NAMALWA (cell line): ENCODE measurements at regions not wholly inside any gene's neighbourhood (a gene's known extent, or its start where the extent isn't known, plus 50 kb on each side); places are given as distances from the start of the nearest gene placed in this dataset.

ENCODE experiments used
- DNase-seq: peaks from one replicate; pipeline ENCODE4 v3.0.0-alpha.2; 2015; ENCODE audit warnings: low spot score

GRCh38 chr10:78272329-78272728 lies 238.7 kb downstream of the RPS24 start:
- no peak for DNase-seq

GRCh38 chr10:78274491-78274890 lies 240.8 kb downstream of the RPS24 start:
- DNase-seq: no peak

- DNase-seq: no peak
Measured at GRCh38 chr10:78276139-78276538, 242.5 kb downstream of the RPS24 start.

GRCh38 chr10:78277314-78278057 lies 243.8 kb downstream of the RPS24 start:
- DNase-seq: no peak

- DNase-seq: no peak
Measured at GRCh38 chr10:78278058-78278404, 244.4 kb downstream of the RPS24 start.

- DNase-seq: no peak
Measured at GRCh38 chr10:78279756-78280155, 246.1 kb downstream of the RPS24 start.

- no peak for DNase-seq
Measured at GRCh38 chr10:78280604-78281003, 246.9 kb downstream of the RPS24 start.

- no peak for DNase-seq
Measured at GRCh38 chr10:78281627-78282026, 248.0 kb downstream of the RPS24 start.

GRCh38 chr10:78283069-78283682 lies 249.5 kb downstream of the RPS24 start:
- no peak for DNase-seq

GRCh38 chr10:78284381-78284780 lies 250.7 kb downstream of the RPS24 start:
- no peak for DNase-seq

- no peak for DNase-seq
Measured at GRCh38 chr10:78285226-78285625, 251.6 kb downstream of the RPS24 start.

- DNase-seq: no peak
Measured at GRCh38 chr10:78286186-78286585, 252.5 kb downstream of the RPS24 start.

- no peak for DNase-seq
Measured at GRCh38 chr10:78286668-78287067, 253.0 kb downstream of the RPS24 start.

GRCh38 chr10:78287618-78288017 lies 254.0 kb downstream of the RPS24 start:
- DNase-seq: no peak

- no peak for DNase-seq
Measured at GRCh38 chr10:78288663-78289062, 255.0 kb downstream of the RPS24 start.

- no peak for DNase-seq
Measured at GRCh38 chr10:78290131-78290750, 256.6 kb downstream of the RPS24 start.

GRCh38 chr10:78291722-78292121 lies 258.1 kb downstream of the RPS24 start:
- no peak for DNase-seq

GRCh38 chr10:78292250-78292981 lies 258.8 kb downstream of the RPS24 start:
- DNase-seq: no peak

GRCh38 chr10:78292982-78293865 lies 259.6 kb downstream of the RPS24 start:
- no peak for DNase-seq

- DNase-seq: no peak
Measured at GRCh38 chr10:78295242-78295641, 261.6 kb downstream of the RPS24 start.

- DNase-seq: no peak
Measured at GRCh38 chr10:78296785-78297184, 263.1 kb downstream of the RPS24 start.

- no peak for DNase-seq
Measured at GRCh38 chr10:78297997-78298396, 264.3 kb downstream of the RPS24 start.
